GM11168 (cell line): ENCODE measurements at regions not wholly inside any gene's neighbourhood (a gene's known extent, or its start where the extent isn't known, plus 50 kb on each side); places are given as distances from the start of the nearest gene placed in this dataset.

Experiments
- in situ Hi-C: fragments of 300-500 bp; cut with MboI; formaldehyde crosslinking; loops from one replicate; pipeline ENCODE4 v1.12.0; 2022; ENCODE audit warnings: low sequenced_read_pairs; ENCODE audit not compliant: unreplicated experiment

DNA sequence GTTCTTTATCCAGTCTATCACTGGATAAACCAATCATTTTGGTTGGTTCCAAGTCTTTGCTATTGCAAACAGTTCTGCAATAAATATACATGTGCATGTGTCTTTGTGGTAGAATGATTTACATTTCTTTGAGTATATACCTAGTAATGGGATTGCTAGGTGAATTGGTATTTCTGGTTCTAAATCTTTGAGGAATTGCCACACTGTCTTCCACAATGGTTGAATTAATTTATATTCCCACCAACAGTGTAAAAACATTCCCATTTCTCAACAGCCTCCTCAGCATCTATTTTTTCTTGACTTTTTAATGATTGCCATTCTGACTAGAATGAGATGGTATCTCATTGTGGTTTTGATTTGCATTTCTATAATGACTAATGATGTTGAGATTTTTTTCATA lies 791.7 kb upstream of the AGA start:
- in situ Hi-C loops = no loop called here

GRCh38 chr4:178240891-178241290 lies 798.7 kb upstream of the AGA start:
- in situ Hi-C loops = no loop called here

GRCh38 chr4:178241601-178242118 lies 799.4 kb upstream of the AGA start:
- in situ Hi-C loops = no loop called here

DNA sequence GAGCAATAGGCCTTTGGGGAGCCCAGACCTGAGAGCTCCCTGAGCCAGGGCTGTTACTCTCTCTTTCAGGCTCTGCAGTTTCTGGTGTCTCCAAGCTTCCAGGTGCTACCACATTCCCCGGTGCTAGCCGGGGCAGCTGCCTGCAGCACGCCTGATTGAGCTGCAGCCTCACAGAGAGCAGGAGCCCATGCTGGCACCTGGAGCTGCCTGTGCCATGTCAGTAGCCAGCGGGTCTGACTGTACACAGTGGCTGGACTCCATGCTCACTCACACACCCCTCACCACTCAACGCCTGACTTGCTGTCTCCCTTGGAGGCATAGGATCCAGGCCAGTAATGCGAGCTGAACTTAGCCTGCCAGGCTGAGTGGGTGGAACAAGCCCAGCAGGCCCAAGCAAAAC lies 800.4 kb upstream of the AGA start:
- in situ Hi-C loops = no loop called here

DNA sequence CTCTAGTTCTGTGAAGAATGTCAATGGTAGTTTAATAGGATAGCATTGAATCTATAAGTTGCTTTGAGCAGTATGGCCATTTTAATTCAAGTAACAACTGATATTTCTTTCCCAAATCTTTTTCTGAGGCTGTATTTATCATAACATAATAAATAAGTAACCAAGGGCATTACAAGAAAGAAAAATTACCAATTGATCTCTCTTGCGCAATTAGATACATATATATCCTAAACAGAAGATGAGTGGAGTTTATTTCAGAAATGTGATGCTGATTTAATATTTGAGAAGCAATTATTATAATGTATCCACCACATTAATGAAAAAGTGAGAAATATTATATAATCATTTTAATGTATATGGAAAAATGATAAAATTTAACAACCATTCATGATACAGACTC lies 802.5 kb upstream of the AGA start:
- in situ Hi-C loops = no loop called here

GRCh38 chr4:178255172-178255571 lies 812.9 kb upstream of the AGA start:
- in situ Hi-C loops = no loop called here

DNA sequence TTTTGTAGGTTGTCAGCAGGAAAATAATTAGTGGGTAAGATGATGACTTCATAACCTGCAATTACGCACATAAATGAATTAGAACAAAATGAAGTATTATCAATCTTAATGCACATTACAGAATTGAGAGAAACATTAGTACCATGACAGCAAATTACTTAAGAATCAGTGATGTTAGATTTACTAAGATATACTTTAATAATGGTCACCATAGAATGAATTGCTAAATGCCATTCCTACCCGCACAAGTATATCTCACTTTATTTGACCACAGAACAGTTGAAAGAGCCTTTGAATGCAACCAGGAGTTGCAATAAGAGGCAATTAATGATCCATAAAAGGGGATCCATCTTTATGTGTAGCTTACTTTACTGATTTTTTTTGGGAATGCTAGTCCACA lies 816.4 kb upstream of the AGA start:
- in situ Hi-C loops = no loop called here

DNA sequence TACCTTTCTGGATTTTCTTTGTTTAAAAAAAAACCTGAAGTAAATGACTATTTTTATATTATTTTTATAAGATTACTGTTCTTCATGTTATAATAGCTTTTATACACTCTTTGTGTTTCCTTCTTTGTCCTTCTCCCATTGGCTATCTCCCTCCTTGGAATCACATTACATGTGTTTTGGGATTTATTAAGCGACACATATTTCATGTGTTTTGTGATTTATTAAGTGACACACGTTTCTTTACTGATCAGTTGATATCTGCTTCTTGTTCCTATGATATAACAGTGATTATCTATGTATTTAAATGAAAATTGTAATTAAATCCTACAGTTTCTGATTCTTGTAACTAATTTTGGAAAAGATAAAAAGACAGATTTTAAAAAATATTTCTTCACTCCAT lies 817.3 kb upstream of the AGA start:
- in situ Hi-C loops = no loop called here

- in situ Hi-C loops = no loop called here
Observed at GRCh38 chr4:178264001-178264400, 821.8 kb upstream of the AGA start.

DNA sequence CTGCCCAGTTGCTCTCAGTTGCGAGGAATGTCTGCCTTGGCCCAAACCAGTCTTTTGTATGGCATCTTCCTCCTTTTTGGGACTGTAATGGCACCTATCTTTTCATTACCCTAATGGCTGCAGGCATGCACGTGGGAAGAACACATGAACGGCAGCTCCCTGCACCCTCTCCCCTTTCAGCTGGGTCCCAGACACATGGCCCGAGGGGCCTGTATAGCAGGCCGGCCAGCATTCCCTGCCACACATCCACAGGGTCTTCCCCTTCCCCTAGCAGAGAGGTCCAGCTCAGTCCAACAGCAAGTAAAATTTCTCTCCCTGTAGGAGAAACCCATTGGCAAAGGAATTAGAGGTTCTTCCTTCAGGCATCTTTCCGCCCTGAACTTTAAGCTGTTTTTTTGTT lies 829.1 kb upstream of the AGA start:
- in situ Hi-C loops = no loop called here

DNA sequence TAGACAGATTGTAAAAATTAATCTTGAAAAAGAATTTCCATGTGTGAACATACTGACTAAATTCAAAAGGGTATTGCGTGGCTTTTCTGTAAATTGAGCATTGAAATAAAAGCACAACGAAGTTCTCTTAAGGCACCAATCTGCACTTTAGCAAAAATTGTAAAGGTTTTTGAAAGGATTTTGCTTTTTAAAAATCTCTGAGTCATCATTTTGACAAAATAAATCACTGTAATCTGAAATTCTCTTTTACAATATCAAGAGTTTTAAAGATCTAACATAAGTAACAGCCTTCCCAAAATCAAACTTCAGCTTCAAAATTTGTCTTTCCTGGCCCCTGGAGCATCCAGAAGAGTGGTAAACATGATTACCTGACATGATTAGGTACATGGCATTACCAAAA lies 830.9 kb upstream of the AGA start:
- in situ Hi-C loops = no loop called here

DNA sequence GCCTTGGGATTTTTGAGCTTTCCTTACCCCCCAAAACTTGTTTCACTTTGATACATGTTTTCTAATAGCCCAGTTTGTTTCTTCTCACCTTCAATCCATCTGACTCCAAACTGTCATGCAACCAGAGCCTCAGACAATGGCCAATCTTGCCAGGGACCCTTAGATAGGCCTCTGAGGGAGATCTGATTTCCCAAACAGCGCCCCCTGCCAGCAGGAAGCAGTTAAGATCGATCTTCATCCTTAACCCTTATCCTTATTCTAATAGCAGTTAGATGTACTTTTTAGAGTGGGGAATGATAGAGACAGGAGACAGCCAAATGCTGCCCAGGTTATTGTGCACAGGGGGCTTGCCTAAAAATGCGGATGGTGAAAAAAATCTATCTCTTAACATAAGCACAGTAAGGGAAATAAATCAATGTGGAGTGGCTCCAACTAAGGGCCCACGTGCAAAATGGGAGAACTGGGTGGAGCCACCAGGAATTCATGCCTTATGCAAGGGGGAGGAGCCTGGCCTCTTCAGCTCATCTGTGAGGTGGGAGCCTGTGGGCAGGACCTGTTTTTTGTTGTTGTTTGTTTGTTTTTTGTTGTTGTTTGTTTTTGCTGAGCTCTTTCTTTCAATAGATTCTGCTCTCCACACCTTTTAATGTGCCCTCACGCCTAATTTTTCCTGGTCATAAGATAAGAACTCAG lies 833.6 kb upstream of the AGA start:
- in situ Hi-C loops = no loop called here

DNA sequence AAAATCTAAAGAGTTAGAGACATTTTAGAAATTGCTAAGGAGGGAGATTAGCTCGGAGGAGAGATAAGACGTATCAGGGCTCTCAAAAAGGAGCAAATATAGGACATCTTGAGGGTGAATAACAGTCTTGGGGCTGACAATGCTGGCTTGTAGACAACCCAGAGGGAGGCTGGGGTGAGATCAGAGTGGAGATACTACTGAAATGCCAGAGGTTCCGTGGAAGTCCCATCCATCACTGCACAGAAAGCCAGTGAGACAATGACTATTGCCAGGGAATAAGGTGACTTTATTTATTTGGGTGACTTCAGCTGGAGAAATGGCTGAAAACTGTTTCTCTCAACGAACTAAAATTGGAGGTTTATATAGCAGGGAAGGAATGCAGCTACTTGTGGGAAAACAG lies 838.1 kb upstream of the AGA start:
- in situ Hi-C loops = no loop called here

DNA sequence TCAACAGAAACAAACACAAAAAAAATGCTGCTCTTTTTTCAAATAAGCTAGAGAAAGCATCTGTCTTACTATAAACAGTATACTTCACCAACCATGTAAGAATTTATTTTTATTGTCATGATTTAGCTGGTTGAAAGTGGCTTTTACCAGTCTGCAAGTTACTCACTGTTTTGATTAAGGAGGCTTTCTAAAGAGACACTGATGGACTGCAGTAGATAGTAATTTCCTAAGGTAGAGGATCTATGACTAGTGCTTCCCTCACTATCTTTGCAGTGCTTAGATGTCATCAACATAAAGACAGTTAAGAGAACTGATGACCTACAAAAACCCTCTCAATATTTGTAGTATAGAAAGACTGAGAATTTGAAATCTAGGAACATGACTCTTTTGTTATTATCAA lies 846.2 kb upstream of the AGA start:
- in situ Hi-C loops = no loop called here

- in situ Hi-C loops = no loop called here
Observed at GRCh38 chr4:178293601-178294000, 851.4 kb upstream of the AGA start.

GRCh38 chr4:178296669-178297068 lies 854.4 kb upstream of the AGA start:
- in situ Hi-C loops = no loop called here

GRCh38 chr4:178306565-178306964 lies 864.3 kb upstream of the AGA start:
- in situ Hi-C loops = no loop called here

GRCh38 chr4:178309890-178310289 lies 867.7 kb upstream of the AGA start:
- in situ Hi-C loops = no loop called here

DNA sequence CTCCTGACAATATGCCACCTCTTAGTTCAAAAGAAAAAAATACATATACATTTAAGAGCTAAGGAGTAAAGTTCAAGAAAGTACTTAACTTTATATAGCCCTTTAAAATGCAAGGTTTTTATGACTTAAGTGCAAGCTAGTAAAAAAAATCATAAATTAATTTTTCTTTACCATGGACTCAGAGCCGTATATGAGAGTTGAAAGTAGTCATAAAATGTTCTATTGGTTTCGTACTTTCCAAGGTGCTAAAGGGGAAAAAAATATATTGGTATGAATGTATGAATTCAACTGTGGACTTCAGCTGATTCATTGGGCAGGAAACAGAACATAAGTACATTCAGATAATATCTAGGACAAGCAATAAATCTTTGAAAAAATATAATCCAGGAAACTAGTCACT lies 869.8 kb upstream of the AGA start:
- in situ Hi-C loops = no loop called here

GRCh38 chr4:178314287-178314686 lies 872.0 kb upstream of the AGA start:
- in situ Hi-C loops = no loop called here

DNA sequence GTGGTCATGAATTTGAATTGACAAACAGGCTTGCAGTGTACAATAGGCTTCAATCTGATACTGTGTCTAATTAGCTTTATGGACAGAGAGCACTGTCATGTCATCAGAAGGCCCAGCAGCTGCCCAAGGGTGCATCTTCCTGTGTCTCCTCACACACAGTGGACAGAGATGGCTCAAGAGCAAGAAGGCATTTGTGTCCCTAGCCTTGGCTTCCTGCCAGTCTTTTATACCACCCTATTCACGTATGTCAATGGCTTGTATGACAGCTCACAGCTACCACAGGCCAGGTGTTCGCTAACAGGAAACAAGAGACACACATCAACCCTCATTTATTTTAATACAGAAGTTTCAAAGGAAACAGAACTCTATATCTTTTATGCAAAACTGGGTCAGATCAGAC lies 874.0 kb upstream of the AGA start:
- in situ Hi-C loops = no loop called here

DNA sequence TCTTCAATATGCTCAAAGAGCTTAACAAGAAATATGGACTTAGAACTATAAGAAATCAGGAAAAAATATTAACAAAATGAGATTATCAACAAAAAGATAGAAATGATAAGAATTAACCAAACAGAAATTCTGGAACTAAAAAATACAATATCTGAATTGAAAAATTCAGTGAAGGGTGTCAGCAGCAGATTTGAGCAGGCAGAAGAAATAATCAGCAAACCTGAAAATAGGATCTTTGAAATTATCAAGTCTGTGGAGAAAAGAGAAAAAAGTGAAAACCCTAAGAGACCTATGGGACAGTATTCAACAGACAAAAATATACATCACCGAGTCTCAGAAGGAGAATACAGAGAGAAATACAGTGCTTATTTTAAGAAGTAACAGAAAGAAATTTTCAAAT lies 877.8 kb upstream of the AGA start:
- in situ Hi-C loops = no loop called here
